Activated CD4-positive, alpha-beta T cell treated with anti-CD3 and anti-CD28 coated beads for 36 hours (primary cell): ENCODE measurements at regions not wholly inside any gene's neighbourhood (a gene's known extent, or its start where the extent isn't known, plus 50 kb on each side); places are given as distances from the start of the nearest gene placed in this dataset.

Experiments used
- ATAC-seq: fragments of 200-7000 bp; cut with Tn5 transposase; one replicate; pipeline ENCODE4 v1.10.0; 2021; ENCODE audit warnings: mild to moderate bottlenecking, moderate library complexity
- CTCF ChIA-PET: fragments of 350-600 bp; sonication (Branson Sonifier 250); formaldehyde crosslinking; loops from one replicate; lab custom pipeline; 2021; ENCODE audit warnings: antibody characterized with exemption; lab: Charles Lee
- POLR2A ChIA-PET: fragments of 350-600 bp; sonication (Branson Sonifier 250); formaldehyde crosslinking; loops from one replicate; lab custom pipeline; 2021; ENCODE audit warnings: antibody characterized with exemption, inconsistent platforms; lab: Charles Lee
- DNase-seq: peaks from one replicate; pipeline ENCODE4 v3.0.0-alpha.2; 2020
- H3K27ac Mint-ChIP-seq: one replicate; pipeline ENCODE4 v1.8.0; 2021; ENCODE audit warnings: mixed read lengths
- H3K27me3 Mint-ChIP-seq: one replicate; pipeline ENCODE4 v1.8.0; 2021; ENCODE audit warnings: mixed read lengths
- H3K36me3 Mint-ChIP-seq: one replicate; pipeline ENCODE4 v1.8.0; 2021; ENCODE audit warnings: low read depth, mixed read lengths
- H3K4me1 Mint-ChIP-seq: one replicate; pipeline ENCODE4 v1.8.0; 2021; ENCODE audit warnings: mixed read lengths
- H3K4me3 Mint-ChIP-seq: one replicate; pipeline ENCODE4 v1.8.0; 2021; ENCODE audit warnings: mild to moderate bottlenecking, moderate library complexity, mixed read lengths
- H3K9me3 Mint-ChIP-seq: one replicate; pipeline ENCODE4 v1.8.0; 2021; ENCODE audit warnings: low read depth, mixed read lengths
- intact Hi-C, 2 experiments: fragments of 100-400 bp; cut with DNase I in 1 of 2; cut with micrococcal nuclease in 1 of 2; formaldehyde crosslinking; loops; one replicate each; pipeline versions ENCODE4 v1.14.2 to v1.15.1; 2022 to 2024; cut with DNase I, micrococcal nuclease

DNA sequence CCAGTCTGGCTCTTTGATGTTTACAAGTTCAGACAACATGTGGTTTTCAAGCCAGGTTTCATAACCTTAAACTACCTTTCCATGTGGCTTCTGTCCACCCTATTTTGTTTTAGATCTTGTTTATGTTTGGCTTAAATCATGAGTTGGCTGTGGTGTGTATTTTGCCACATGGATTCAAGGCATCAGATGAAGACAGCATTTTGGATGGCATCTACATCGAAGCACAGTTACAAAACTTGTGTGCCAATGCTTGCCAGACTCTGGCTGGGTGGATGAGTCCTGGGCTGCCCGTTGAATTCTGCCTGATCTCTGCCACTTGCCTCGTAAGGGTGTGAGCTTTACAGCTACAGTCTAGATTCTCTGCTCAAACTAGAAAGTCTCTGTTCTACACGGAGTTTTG is 335.3 kb downstream of the MYCN start:
- ATAC-seq (no peak), DNase-seq (no peak)
- Mint-ChIP-seq H3K36me3 (no peaks in the 10 kb centered on the region), H3K4me3 (no peak overlapping the region), H3K9me3 (no peaks in the 10 kb centered on the region), H3K27me3 (peaks cover 1% of the 10 kb centered on the region), H3K4me1 (no peaks in the 10 kb centered on the region), H3K27ac (no peak overlapping the region)
- intact Hi-C loops, result no loop called here
- ChIA-PET POLR2A (no interaction called here), CTCF (no interaction called here)

DNA sequence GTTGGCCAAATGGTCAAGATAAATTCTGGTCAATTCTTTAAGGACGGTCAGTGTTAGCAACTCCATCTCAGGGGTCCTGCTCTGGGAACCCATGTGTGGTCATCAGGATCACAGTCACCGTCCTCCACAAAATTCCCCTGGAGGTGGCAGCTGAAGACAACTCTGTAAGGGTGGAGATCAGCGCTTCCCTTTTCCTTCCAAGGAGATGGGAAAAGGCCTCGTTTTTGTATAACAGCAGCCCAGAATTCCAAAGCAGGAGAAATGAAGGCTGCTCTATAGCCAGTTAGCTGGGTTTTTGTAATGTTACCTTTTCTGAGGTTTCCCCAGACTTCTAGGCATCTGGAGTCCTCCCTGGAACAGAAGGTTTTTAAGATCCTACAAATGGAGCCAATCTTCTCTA is 334.8 kb downstream of the MYCN start:
- Mint-ChIP-seq H3K27me3 (peaks cover 1% of the 10 kb centered on the region), H3K9me3 (no peaks in the 10 kb centered on the region), H3K4me3 (no peak overlapping the region), H3K36me3 (no peaks in the 10 kb centered on the region), H3K27ac (no peak overlapping the region), H3K4me1 (no peaks in the 10 kb centered on the region)
- intact Hi-C loops, result no loop called here
- CTCF ChIA-PET, result no interaction called here
- ATAC-seq, result no peak
- no peak for DNase-seq
- POLR2A ChIA-PET, result no interaction called here

DNA sequence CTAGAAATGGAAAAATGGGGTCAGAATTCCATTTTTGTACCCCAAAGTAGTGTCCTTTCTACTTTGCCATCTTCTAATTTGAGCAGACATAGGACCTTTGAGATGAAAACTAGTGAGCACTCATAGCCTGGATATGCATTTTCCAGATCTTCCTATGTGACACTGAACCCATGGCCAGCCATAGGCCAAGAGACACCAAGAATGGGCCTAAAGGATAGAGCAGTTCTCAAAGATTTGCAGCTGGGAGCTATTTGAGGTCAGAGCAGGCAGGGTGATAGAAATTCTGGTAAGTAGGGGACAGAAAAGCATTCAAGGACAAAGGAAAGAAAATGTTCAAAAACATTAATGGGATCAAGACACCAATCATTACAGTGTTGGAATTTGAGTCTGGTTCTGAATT is 332.8 kb downstream of the MYCN start:
- H3K27me3 Mint-ChIP-seq, result peaks cover 1% of the 10 kb centered on the region
- H3K36me3 Mint-ChIP-seq, result no peaks in the 10 kb centered on the region
- intact Hi-C loops, result no loop called here
- H3K9me3 Mint-ChIP-seq, result no peaks in the 10 kb centered on the region
- CTCF ChIA-PET, result interaction anchor here (0.6 to 1.0 kb wide), 2 partner anchors 17 to 1946 kb away, joined by 3 read pairs; no protein-coding TSS in a partner anchor
- no peak for ATAC-seq
- DNase-seq, result no peak
- no peaks in the 10 kb centered on the region for H3K4me1 Mint-ChIP-seq
- POLR2A ChIA-PET, result no interaction called here
- H3K4me3 Mint-ChIP-seq, result no peak overlapping the region
- H3K27ac Mint-ChIP-seq, result no peak overlapping the region

DNA sequence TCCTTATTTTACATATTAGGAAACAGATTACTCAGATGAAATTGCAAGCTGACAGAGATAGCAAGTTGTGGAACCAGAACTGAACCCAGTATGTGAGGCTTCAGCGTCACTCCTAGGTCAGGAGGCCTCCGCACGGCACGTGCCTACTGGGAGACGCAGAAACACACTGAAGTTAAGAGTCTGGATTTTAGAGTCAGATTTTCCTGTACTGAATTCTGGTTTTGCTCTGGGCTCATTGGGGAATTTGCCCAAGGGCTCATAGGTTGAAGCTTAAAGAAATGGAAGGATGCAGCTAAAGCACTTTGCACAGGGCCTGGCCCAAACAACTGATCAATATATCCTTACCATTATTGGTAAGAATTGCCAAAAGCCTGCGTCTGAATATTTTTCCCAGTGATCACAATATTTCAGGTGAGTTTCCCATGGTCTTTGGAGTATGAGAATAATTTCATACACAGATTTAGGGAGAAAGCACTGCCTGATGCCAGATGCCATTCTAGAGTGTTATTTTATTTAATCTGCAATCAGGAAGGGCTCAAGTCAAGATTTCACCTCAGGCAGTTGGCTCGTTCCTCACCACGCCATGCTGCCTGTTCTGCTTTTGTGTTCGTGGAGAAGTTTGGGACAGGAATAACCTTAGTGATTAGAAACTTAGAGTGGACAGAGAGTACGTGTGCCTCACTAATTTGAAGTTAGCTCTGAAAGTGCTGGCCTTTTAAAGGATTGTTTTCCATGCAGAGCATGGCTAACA is 331.9 kb downstream of the MYCN start:
- no peaks in the 10 kb centered on the region for H3K36me3 Mint-ChIP-seq
- ATAC-seq, result no peak
- CTCF ChIA-PET, result interaction anchor here (0.6 to 1.0 kb wide), 2 partner anchors 18 to 1945 kb away, joined by 3 read pairs; no protein-coding TSS in a partner anchor

DNA sequence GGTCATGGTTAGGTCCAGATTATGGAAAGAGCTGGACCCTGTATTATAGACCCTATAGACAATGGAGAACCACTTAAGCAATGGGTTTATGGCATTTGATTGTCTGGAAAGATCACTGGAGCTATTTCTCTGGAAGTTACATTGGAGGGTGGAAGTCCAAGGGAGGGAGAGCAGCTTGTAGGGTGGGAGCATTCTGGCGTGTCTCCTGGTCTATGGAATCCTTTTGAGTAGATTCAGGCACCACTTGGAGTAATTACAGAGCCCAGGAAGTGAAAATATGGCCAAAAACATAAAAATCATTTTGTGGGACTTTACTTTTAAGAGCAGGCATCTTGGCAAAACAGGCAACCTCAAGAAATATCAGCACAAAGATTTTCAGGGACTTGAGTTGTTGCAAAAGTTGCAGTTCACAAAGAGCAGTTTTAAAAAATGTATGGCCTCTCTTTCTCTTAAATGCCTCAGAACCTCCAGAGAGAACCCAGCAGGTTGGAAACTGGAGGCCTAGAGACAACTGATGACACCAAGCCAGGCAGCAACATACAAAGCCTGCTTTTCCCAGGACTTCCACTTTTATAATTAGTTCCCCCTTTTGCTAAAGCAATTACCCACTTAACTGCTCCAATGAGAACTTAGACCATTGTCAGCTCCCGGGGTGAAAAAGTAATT is 331.0 kb downstream of the MYCN start:
- intact Hi-C loops, result no loop called here
- H3K27ac Mint-ChIP-seq, result no peak overlapping the region
- H3K9me3 Mint-ChIP-seq, result no peaks in the 10 kb centered on the region
- POLR2A ChIA-PET, result interaction anchor here (0.6 kb wide), 1 partner anchor 9 kb away, joined by 8 read pairs; no protein-coding TSS in a partner anchor
- CTCF ChIA-PET, result no interaction called here
- no peaks in the 10 kb centered on the region for H3K36me3 Mint-ChIP-seq
- ATAC-seq (no peak), DNase-seq (no peak)
- no peaks in the 10 kb centered on the region for H3K4me1 Mint-ChIP-seq
- H3K4me3 Mint-ChIP-seq, result no peak overlapping the region
- H3K27me3 Mint-ChIP-seq, result peaks cover 1% of the 10 kb centered on the region

More for the DNA sequence above, 331.9 kb downstream of the MYCN start:
- DNase-seq, result no peak
- Mint-ChIP-seq H3K4me3 (no peak overlapping the region), H3K27ac (no peak overlapping the region), H3K9me3 (no peaks in the 10 kb centered on the region), H3K27me3 (peaks cover 1% of the 10 kb centered on the region), H3K4me1 (no peaks in the 10 kb centered on the region)
- intact Hi-C loops, result no loop called here
- POLR2A ChIA-PET, result no interaction called here

DNA sequence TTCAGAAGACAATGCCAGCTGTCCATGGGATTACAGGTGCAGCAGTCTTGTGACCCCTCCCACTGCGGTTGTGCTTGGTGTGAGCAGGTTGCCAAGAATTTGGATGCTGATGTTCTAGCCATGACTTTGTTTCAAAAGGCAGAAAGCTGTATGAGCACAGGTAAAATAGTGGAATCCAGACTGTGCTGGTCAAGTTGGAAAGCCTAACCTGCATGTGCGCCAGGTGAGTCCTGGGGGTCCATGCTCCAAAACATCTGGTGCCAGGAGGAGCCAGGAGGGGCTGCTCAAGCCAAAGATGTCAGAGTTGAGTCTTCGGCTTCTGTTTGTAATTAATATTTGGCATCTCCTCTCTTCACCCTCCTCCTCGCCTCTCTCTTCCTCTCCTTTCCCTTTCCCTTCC is 330.1 kb downstream of the MYCN start:
- H3K27ac Mint-ChIP-seq, result no peak overlapping the region
- POLR2A ChIA-PET, result no interaction called here
- no peaks in the 10 kb centered on the region for H3K4me1 Mint-ChIP-seq
- no peaks in the 10 kb centered on the region for H3K9me3 Mint-ChIP-seq
- H3K36me3 Mint-ChIP-seq, result no peaks in the 10 kb centered on the region
- H3K4me3 Mint-ChIP-seq, result no peak overlapping the region
- CTCF ChIA-PET, result no interaction called here
- no peak for DNase-seq
- H3K27me3 Mint-ChIP-seq, result peaks cover 1% of the 10 kb centered on the region
- intact Hi-C loops, result no loop called here
- ATAC-seq, result no peak

DNA sequence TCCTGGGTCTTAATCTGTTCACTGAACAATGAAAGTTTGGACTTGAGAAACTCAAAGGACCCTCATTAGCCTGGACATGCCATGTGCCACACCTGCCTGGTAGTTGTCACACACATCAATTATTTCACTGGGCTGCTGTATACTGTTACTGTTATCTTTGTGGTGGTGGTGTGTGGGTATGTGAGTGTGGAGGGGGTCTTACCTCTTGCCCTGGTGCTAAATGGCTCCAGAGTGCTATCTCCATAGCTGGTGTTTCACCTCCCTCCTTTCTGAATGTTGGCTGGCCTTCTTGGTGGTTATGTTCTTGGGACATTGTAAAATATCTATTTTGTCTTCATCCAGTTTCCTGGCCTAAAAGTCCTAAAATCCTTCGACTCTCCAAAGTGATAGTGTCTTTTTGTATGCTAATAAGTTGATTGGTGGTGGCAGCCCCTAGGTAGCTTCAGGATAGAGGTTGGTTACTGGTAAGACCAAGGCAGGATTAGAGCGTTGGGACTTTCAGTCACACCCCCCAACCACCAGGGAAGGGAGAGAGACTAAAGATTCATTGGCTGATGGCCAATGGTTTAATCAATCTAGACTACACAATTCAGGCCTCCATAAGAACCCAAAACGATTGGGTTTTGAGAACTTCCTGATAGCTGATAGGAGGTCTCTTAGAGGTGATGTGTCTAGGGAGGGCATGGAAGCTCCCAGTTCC is 328.1 kb downstream of the MYCN start:
- Mint-ChIP-seq H3K9me3 (no peaks in the 10 kb centered on the region), H3K4me3 (no peak overlapping the region), H3K36me3 (no peaks in the 10 kb centered on the region), H3K4me1 (no peaks in the 10 kb centered on the region), H3K27ac (no peak overlapping the region), H3K27me3 (peaks cover 4% of the 10 kb centered on the region)
- CTCF ChIA-PET, result interaction anchor here (0.7 kb wide), 2 partner anchors 16 to 339 kb away, joined by 3 read pairs; no protein-coding TSS in a partner anchor
- POLR2A ChIA-PET, result no interaction called here
- no peak for ATAC-seq
- DNase-seq, result no peak
- intact Hi-C loops, result no loop called here

DNA sequence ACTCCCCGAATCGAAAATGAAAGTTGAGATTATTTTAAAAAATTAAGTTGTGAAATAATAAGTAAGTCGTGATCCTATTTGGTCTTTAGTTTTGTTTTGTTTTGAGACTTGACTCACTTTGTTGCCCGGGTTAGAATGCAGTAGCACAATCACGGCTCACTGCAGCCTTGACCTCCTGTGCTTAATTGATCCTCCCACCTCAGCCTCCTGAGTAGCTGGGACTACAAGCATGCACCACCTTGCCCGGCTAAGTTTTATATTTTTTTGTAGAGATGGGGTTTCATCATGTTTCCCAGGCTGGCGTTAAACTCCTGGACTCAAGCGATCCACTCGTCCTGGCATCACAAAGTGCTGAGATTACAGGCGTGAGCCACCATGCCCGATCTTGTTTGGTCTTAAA is 326.2 kb downstream of the MYCN start:
- no peaks in the 10 kb centered on the region for H3K4me1 Mint-ChIP-seq
- intact Hi-C loops, result no loop called here
- no peak overlapping the region for H3K4me3 Mint-ChIP-seq
- ATAC-seq, result no peak
- H3K9me3 Mint-ChIP-seq, result no peaks in the 10 kb centered on the region
- CTCF ChIA-PET, result no interaction called here
- no peak for DNase-seq
- no peaks in the 10 kb centered on the region for H3K36me3 Mint-ChIP-seq
- no peak overlapping the region for H3K27ac Mint-ChIP-seq
- POLR2A ChIA-PET, result no interaction called here
- H3K27me3 Mint-ChIP-seq, result peaks cover 2% of the 10 kb centered on the region

DNA sequence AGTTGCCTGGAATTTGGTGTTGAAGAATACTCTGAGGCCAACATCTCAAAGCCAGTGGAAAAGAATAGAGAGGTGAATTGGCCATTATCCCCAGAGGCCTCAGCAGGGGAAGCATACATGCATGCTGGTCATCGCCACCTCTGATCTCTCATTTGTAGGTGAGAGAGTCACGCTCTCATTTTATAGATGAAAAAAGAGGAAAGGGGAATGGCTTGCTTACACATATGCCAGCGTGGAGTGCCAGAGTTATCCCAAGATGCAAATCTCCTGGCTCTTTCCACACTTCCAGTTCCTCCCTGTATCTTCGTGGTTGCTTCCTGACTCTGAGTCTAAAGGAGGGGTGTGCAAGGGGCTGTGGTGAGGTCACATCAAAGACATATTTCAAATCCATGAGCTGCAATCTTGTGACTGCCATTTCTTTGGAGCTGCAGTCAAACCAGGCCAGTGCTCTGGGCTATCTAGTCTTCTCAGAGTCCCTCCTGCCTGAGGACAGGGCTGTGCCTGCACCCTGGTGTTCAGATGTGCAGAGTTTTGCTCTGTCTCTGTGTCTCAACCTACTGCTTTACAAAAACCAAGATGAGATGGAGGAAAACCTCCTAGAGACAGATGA is 324.7 kb downstream of the MYCN start:
- Mint-ChIP-seq H3K4me1 (no peaks in the 10 kb centered on the region), H3K36me3 (no peaks in the 10 kb centered on the region), H3K27me3 (peaks cover 2% of the 10 kb centered on the region), H3K27ac (no peak overlapping the region), H3K9me3 (no peaks in the 10 kb centered on the region), H3K4me3 (no peak overlapping the region)
- no peak for ATAC-seq
- no peak for DNase-seq
- intact Hi-C loops, result no loop called here
- POLR2A ChIA-PET, result no interaction called here
- CTCF ChIA-PET, result interaction anchor here (0.7 kb wide), 1 partner anchor 286 kb away, joined by 4 read pairs; no protein-coding TSS in a partner anchor

DNA sequence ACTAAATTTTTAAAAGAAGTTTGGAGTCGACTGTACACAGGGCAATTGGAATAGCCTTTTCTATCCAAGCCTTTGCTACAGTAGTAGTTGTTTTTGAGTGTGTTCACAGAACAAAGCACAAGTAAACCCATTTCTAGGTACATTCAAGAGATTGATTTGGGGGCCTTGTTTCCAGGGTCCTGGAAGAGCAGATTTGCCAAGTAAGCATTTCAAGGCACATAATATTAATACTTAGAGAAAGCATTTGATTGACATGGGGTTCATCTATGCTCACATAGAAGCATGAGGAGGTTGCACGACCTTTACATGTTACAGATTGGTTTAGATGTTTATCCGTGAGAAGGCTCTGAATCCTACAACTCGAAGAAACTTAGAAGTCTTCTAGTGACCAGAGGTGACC is 324.1 kb downstream of the MYCN start:
- no peaks in the 10 kb centered on the region for H3K9me3 Mint-ChIP-seq
- H3K27me3 Mint-ChIP-seq, result peaks cover 2% of the 10 kb centered on the region
- ATAC-seq (no peak), DNase-seq (no peak)
- intact Hi-C loops, result no loop called here
- ChIA-PET CTCF (no interaction called here), POLR2A (no interaction called here)
- no peaks in the 10 kb centered on the region for H3K4me1 Mint-ChIP-seq
- H3K27ac Mint-ChIP-seq, result no peak overlapping the region
- H3K4me3 Mint-ChIP-seq, result no peak overlapping the region
- H3K36me3 Mint-ChIP-seq, result no peaks in the 10 kb centered on the region

DNA sequence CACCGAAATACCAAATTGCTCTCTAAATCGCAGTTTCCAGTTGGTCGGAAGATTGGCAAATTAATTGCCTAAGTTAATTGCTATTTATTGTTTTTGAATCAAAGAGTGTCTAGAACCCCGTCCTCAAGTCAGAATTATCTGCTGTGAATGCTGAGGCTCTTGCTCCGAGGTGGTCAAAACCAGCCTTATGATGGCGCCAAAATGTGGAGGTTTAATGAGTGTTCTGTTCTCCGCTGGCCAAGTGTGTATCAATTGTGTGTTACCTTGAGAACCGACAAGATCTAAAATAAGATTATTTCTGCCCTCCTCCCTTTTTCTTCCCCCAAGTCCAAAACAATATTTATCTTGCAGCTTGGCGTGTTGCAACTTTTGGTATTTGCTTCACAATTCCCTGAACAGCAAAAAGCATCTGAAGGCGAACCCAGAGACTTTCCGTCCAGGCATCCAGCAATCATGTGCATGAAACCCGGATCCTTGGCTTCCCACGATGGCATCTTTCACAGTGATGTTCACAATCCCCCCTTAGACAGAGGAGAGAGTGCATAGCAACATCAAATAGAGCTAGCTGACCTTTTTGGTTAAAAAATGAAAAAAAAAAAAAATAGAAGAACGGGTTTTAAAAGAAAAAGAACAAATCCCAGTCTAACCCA is 323.0 kb downstream of the MYCN start:
- Mint-ChIP-seq H3K36me3 (no peaks in the 10 kb centered on the region), H3K4me1 (no peaks in the 10 kb centered on the region), H3K4me3 (no peak overlapping the region), H3K9me3 (no peaks in the 10 kb centered on the region), H3K27me3 (peaks cover 2% of the 10 kb centered on the region), H3K27ac (no peak overlapping the region)
- ChIA-PET CTCF (no interaction called here), POLR2A (no interaction called here)
- intact Hi-C loops, result no loop called here
- ATAC-seq (no peak), DNase-seq (no peak)
